Forelimb muscle (tissue), 1 donor: ENCODE measurements at regions not wholly inside any gene's neighbourhood (a gene's known extent, or its start where the extent isn't known, plus 50 kb on each side); places are given as distances from the start of the nearest gene placed in this dataset.

Source experiments
- DNase-seq: peaks from one replicate; pipeline ENCODE4 v3.0.0-alpha.2; 2013; ENCODE audit warnings: low read depth

GRCh38 chr13:61778531-61778930, 362.9 kb upstream of the PCDH20 start:
- DNase-seq, result no peak

DNA sequence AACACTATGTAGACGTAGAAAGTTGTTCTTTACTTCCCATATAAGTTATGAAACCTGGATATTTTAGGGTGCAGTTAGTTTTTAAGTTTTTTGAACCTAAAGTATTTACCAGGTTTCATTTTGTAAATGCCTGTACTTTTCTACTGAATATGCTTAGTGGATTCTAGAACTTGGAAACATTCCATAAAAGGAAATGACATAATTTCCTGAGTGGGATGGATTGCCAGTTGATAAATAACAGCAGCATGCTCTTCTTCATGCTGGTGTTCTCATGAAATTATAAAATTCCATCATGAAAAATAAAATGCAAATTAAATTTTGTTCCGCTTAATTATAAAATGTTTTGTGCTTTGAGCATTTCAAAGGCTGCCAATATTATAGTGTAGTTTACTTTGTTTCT, 362.2 kb upstream of the PCDH20 start:
- DNase-seq, result peak; percentile 36

DNA sequence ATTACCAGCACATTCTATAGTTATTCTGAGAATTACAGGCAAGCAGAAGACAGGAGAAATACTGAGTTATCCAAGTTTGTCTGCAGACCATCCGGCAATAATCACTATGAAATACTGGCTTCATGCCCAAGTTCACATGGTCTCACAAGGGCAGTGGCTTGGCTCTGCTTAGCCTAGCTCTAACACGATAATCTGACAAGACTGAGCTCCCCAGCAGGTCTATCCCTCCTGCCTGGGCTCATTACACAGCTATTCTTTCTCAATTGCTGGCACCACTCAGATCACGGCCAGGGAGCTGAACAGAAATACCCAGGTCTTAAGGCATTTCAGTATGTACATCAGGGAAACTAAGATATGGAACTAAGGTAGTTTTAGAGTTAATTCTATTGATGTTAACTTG, 361.6 kb upstream of the PCDH20 start:
- no peak for DNase-seq

- DNase-seq, result no peak
Measured at GRCh38 chr13:61774903-61775302, 359.3 kb upstream of the PCDH20 start.

DNA sequence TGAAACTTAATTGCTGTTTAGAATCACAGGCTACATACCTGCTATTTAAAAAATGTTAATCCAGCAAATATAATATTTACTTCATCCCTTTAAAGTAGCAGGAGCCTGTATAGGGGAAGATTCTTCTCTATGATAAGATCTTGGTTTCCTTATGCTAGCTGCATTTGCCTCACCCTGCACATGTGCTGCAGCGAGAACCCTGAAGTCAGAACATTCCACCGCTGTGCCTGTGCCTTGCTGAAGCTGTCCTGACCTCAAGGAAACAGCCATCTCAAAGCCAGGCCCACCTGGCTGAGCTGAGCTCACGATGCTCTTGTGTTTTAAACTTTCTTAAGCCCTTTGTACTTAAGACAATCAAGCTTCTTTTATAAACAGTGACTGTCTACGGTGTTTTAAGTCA, 355.0 kb upstream of the PCDH20 start:
- DNase-seq, result no peak

DNA sequence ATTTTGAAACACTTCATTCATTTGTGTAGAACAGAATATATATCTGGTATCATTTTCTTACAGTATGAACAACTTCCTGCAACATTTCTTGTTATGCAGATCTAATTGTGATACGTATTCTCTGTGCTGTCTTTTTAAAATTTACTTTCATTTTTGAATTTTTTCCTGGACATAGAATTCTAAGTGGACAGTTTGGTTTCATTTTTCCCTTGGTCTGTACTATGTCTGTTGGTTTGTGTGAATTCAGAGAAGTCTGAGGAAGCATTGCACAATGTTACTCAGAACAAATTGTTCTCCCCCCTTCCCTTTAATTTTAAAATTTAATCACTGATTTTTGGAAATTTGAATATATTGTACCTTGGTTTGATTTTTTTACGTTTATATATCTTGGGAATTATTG, 352.5 kb upstream of the PCDH20 start:
- no peak for DNase-seq

GRCh38 chr13:61766667-61767058, 351.0 kb upstream of the PCDH20 start:
- no peak for DNase-seq

DNA sequence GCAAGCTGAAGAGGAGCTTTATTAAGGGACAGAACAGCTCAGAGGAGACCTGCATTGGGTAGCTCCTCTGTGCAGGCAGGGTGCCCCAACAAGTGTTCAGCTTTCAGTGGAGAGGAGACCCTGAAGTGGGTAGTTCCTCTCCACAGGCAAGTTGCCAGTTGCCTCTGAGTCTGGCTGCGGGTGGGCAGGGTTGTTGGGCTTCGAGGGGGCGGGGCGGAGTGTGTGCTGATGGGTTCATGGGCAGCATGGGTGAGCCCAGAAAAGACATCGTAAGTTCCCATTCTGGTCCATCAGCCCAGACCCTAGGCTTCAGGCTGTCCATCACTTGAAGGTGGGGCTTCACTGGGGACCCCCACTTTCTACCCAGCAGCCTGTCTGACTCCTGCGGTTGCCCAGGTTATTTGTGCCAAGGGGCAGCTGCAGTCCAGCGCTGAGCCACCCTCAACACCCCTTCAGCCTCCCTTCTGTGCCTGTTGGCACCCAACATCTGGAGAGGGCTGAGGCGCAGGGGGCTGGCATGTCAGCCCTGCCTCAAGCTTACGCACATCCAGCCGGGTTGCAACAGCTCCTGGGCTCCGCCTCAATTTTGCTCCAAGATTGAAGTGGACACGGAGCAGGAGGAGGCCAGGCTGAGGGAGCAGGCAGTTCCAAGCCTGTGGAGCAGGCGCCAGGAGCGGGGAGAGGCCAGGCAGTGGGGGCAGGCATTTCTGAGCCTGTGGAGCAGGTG, 350.5 kb upstream of the PCDH20 start:
- DNase-seq, result no peak

DNA sequence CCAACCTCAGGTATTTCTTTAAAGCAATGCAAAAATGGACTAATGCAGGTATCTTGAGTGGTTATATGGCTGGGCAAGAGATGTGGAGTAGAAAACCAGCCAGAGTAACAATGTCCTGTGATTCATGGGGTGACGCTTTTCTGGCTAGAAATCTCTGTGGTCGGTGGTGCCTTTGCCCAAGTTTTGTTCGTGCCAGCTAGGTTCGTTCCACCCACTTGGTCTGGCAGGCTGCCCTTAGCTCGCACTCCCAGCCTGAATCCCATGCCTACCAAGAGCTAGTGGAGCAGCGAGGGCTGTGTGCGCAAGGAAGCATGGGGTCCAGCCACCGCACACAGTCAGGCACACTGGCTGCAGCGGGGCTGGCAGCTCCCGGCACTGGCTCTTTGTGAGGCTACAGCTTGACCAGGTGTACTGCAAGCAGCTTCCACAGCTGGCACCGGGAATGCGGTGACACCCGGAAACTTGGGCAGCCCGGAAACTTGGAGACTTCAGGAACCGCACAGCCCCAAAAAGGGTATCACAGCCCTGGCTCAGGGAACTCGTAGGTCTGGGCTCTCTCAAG, 349.6 kb upstream of the PCDH20 start:
- DNase-seq, result no peak

DNA sequence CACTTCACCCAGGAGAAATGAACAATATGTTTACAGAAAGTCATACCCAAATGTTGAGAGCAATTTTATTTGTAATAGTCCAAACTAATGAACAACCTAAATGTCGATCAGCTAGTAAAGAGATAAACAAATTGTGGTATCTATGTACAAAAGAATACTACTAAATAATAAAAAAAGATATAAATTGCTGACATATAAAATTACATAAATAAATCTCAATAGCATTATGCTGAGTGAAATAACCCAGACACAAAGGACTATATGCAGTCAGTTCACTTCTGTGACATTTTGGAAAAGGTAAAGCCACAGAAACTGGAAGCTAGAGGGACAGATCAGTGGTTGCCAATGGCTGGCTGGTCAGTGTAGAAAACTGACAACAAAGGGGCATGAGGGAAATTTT, 346.0 kb upstream of the PCDH20 start:
- DNase-seq, result no peak

GRCh38 chr13:61760102-61760501, 344.5 kb upstream of the PCDH20 start:
- no peak for DNase-seq

DNA sequence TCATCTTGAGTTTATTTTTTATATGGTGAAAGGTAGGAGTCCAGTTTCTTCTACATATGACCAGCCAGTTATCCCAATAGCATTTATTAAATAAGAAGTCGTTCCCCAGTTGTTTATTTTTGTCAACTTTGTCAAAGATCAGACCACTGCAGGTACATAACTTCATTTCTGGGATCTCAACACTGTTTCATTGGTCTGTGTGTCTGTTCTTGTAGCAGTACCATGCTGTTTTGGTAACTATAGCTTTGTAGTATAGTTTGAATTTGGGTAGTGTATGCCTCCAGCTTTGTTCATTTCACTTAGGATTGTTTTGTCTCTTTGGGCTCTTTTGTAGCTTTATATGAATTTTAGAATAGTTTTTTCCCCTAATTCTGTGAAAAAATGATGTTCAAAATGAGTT, 340.4 kb upstream of the PCDH20 start:
- no peak for DNase-seq

GRCh38 chr13:61751039-61751438, 335.4 kb upstream of the PCDH20 start:
- no peak for DNase-seq

- no peak for DNase-seq
Measured at GRCh38 chr13:61738236-61738750, 322.6 kb upstream of the PCDH20 start.

- DNase-seq, result no peak
Measured at GRCh38 chr13:61734683-61735082, 319.0 kb upstream of the PCDH20 start.

DNA sequence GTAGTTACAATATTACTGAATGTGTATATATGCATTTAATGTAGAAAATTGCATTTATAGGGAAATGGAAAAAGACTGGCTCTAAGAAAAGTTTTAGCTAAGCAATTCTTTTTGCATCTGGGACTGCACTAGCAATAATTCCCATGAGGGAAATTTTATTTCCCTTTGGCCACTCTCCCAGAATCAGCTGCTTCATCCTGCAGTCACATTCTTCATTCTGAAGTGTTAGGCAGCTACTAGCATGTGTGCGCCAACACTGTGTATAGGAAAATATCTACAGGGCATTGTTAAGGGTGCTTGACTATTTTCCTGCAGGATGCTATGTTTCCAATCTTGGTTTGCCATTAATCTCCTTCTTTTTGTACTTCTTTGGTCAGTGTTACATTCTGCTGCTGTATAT, 312.8 kb upstream of the PCDH20 start:
- peak; percentile 43 for DNase-seq

DNA sequence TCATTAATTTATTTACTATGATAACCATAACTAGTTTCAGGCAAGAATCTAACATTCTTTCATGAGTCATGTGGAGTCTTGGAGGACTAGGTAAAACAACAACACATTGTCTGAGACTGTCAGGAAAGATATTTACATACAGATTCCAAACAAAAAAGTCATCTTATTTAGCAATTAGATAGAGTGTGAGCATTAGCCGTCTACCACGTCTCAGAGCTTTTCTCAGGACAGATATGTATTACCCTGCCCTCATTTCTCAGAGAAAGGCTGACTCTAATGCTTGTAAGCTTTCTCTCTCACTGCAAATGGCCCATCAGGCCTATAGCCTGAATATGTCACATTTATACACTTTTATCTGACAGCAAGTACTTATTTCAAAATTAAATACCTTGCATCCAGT, 312.1 kb upstream of the PCDH20 start:
- DNase-seq, result no peak

DNA sequence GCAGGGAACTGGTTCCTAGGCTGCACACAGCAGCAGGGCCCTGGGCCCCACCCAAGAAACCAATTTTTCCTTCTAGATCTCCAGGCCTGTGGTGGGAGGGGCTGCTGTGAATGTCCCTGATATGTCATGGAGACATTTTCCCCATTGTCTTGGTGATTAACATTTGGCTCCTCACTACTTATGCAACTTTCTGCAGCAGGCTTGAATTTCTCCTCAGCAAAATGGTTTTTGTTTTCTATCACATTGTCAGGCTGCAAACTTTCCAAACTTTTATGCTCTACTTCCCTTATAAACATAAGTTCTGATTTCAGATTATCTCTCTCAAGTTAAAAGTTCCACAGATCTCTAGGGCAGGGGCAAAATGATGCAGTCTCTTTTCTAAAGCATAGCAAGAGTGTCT, 310.2 kb upstream of the PCDH20 start:
- DNase-seq, result no peak

DNA sequence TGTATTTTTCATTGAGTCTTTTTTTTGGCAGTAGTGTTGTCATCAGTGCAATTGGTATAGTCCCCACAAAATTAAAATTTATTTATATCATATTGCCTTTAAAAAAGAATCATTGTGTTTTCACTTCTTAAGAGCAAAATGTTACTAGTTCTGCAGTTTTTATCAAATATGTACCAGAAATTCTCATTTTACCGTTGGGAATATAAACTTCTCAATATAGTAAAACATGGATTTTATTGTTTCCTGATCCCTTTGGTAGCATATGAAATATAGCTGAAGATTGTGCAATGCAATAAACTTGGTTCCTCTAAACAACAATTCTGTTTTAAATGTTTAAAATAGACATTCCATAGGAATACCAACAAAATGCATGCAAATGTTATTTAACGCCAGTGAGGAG, 306.5 kb upstream of the PCDH20 start:
- no peak for DNase-seq

DNA sequence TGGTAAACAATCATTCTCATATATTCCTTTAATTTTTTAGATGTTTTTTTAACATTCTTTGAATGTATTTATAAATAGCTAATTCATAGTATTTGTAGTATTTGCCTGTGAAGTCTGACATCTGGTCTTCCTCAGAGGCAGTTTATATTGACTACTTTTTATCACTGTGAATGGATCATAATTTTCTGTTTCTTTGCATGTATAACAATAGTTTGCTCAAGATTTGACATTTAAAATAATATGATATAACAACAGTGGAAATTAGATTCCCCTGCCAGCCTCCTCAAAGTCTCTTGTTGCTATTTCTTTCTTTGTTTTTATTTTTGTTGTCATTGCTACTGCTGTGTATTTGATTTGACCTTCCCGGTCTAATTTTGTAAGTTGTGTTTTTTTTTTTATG, 297.0 kb upstream of the PCDH20 start:
- DNase-seq, result no peak

- DNase-seq, result no peak
Measured at GRCh38 chr13:61709258-61709657, 293.6 kb upstream of the PCDH20 start.

DNA sequence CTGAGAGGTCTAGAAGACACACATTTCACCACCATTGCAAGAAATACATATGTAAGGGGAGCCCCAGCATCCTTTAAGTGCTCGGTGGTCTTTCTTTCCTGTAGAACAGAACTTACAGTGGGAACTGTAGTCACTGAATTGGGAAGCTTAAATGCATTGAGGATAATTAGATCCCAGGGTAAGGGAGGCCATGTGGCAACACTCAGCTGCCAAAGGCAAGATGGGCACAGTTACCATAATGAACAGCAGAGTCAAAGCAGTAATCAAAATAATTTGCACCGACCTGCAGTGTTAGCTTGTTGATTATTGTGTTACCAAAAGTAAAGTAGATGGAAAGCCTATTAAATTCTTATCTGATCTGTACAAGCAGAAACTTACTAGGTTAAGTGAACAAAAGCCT, 291.2 kb upstream of the PCDH20 start:
- DNase-seq, result no peak

GRCh38 chr13:61700620-61701019, 285.0 kb upstream of the PCDH20 start:
- no peak for DNase-seq

DNA sequence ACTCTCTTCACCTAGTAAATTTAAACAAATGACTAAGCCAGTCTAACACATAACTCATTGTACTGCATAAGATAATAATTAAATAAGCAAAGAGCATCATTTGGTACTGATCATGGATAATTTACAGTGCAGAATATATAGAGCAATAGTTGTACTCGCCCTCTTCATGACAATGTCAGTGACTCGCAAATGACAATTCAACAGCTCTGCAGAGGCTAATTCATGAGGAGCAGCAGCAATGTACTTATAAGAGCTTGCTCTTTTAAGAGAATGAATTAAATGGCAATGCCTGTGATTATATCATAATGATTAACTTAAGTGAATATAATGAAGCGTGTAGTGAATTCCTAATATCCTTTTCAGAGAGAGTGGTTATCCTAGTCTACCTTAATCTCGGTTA, 284.5 kb upstream of the PCDH20 start:
- no peak for DNase-seq
